Activated T-helper 2 cell treated with anti-CD3 and anti-CD28 coated beads, Interferon-gamma antibody, Interleukin-2, Interleukin-4, amounts not matched to agents 10 μg/mL and 5 μg/mL and 100 μg/mL, durations not matched to agents 14 hours and 24 hours and 36 hours (primary cell): ENCODE measurements at regions not wholly inside any gene's neighbourhood (a gene's known extent, or its start where the extent isn't known, plus 50 kb on each side); places are given as distances from the start of the nearest gene placed in this dataset.

ENCODE experiments used
- DNase-seq: peaks from one replicate; pipeline ENCODE4 v3.0.0; 2021; ENCODE audit warnings: low spot score
- H3K27ac Mint-ChIP-seq: one replicate; pipeline ENCODE4 v1.8.0; 2021; ENCODE audit warnings: mixed read lengths
- H3K27me3 Mint-ChIP-seq: one replicate; pipeline ENCODE4 v1.8.0; 2021; ENCODE audit warnings: low read depth, mixed read lengths
- H3K36me3 Mint-ChIP-seq: one replicate; pipeline ENCODE4 v1.8.0; 2021; ENCODE audit warnings: low read depth, mixed read lengths
- H3K4me1 Mint-ChIP-seq: one replicate; pipeline ENCODE4 v1.8.0; 2021; ENCODE audit warnings: low read depth, mixed read lengths
- H3K4me3 Mint-ChIP-seq: one replicate; pipeline ENCODE4 v1.8.0; 2021; ENCODE audit warnings: low read depth, mild to moderate bottlenecking, moderate library complexity, mixed read lengths
- H3K9me3 Mint-ChIP-seq: one replicate; pipeline ENCODE4 v1.8.0; 2021; ENCODE audit warnings: mixed read lengths
- intact Hi-C: fragments of 100-400 bp; cut with micrococcal nuclease; formaldehyde crosslinking; loops from one replicate; pipeline ENCODE4 v1.15.1; 2023

DNA sequence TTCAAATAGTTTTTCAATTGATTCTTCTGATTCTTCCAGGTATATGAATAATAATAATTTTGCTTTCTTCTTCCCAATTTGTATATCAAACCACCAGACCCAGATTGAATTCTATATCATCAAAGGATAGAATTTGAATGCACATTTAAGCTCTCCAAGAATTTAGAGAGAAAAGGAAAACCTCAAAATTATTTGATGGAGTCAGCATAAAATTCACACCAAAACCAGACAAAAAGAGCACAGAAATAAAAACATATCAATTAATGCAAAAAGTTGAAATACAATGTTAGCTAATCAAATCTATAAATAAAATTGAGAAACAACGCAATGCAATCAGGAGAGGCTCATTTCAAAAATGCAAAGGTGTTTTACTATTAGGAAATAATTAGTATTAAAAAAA, 248.0 kb upstream of the HS6ST1 start:
- intact Hi-C loops, result no loop called here
- Mint-ChIP-seq H3K4me3 (no peak overlapping the region), H3K36me3 (no peaks in the 10 kb centered on the region), H3K9me3 (no peaks in the 10 kb centered on the region), H3K4me1 (no peaks in the 10 kb centered on the region), H3K27ac (no peak overlapping the region), H3K27me3 (peaks cover 29% of the 10 kb centered on the region)
- no peak for DNase-seq

DNA sequence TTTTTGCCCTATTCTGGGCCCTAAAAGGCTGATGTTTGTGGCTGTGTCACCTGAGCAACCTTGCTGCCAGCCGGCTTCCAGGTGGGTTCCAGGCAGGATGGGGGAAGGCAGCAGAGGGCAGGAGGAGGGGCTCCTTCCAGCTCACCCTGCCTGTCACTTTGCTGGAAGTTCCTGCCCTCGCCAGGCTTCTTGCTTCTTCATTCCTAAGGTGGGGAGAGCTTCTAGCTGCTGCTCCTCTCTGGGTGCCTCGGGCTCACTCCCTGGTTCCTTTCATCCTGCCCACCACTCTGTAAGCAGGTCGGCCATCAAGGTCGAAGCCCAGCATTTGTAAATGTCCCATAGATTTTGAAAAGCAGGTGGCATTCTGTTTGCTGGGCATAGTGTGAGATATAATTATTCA, 249.4 kb upstream of the HS6ST1 start:
- intact Hi-C loops, result no loop called here
- no peaks in the 10 kb centered on the region for H3K9me3 Mint-ChIP-seq
- H3K27me3 Mint-ChIP-seq, result peaks cover 36% of the 10 kb centered on the region
- no peaks in the 10 kb centered on the region for H3K4me1 Mint-ChIP-seq
- no peaks in the 10 kb centered on the region for H3K36me3 Mint-ChIP-seq
- no peak overlapping the region for H3K4me3 Mint-ChIP-seq
- H3K27ac Mint-ChIP-seq, result no peak overlapping the region
- DNase-seq, result no peak

- H3K4me3 Mint-ChIP-seq, result no peak overlapping the region
- peaks cover 41% of the 10 kb centered on the region for H3K27me3 Mint-ChIP-seq
- H3K4me1 Mint-ChIP-seq, result no peaks in the 10 kb centered on the region
- H3K9me3 Mint-ChIP-seq, result no peaks in the 10 kb centered on the region
- intact Hi-C loops, result no loop called here
- no peak for DNase-seq
- no peak overlapping the region for H3K27ac Mint-ChIP-seq
- no peaks in the 10 kb centered on the region for H3K36me3 Mint-ChIP-seq
These were observed 254.4 kb upstream of the HS6ST1 start for GRCh38 chr2:128573116-128573515.

GRCh38 chr2:128573531-128573930, 254.9 kb upstream of the HS6ST1 start:
- no peak overlapping the region for H3K27ac Mint-ChIP-seq
- H3K36me3 Mint-ChIP-seq, result no peaks in the 10 kb centered on the region
- H3K27me3 Mint-ChIP-seq, result peaks cover 37% of the 10 kb centered on the region
- intact Hi-C loops, result no loop called here
- no peak for DNase-seq
- no peaks in the 10 kb centered on the region for H3K9me3 Mint-ChIP-seq
- H3K4me3 Mint-ChIP-seq, result no peak overlapping the region
- H3K4me1 Mint-ChIP-seq, result no peaks in the 10 kb centered on the region

- peaks cover 21% of the 10 kb centered on the region for H3K27me3 Mint-ChIP-seq
- H3K36me3 Mint-ChIP-seq, result no peaks in the 10 kb centered on the region
- H3K4me3 Mint-ChIP-seq, result no peak overlapping the region
- H3K4me1 Mint-ChIP-seq, result no peaks in the 10 kb centered on the region
- no peak overlapping the region for H3K27ac Mint-ChIP-seq
- H3K9me3 Mint-ChIP-seq, result no peaks in the 10 kb centered on the region
- DNase-seq, result no peak
- intact Hi-C loops, result no loop called here
These were observed 258.7 kb upstream of the HS6ST1 start for GRCh38 chr2:128577141-128577930.

- Mint-ChIP-seq H3K27me3 (peaks cover 16% of the 10 kb centered on the region), H3K36me3 (no peaks in the 10 kb centered on the region), H3K9me3 (no peaks in the 10 kb centered on the region), H3K4me1 (no peaks in the 10 kb centered on the region), H3K27ac (no peak overlapping the region), H3K4me3 (no peak overlapping the region)
- DNase-seq, result no peak
- intact Hi-C loops, result no loop called here
These were observed 260.0 kb upstream of the HS6ST1 start for GRCh38 chr2:128578406-128579390.

DNA sequence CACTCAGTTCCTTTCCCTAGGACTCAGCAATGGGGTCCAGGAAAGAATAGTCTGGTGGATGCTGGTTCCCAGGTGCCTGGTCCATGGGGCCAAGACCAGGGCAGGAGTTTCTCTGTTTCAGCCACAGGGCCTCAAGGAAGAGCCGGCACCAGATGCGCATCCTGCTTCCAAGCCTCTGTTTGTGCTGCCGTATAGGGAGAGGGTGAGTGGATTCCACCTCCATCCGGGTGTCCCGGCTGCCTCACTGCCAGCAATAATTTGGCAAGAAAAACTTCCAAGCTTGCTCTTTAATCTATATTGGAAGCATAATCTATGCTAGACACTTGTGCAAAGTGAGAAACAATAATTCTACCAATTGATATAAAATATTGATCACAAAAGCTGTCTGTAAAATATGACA, 261.2 kb upstream of the HS6ST1 start:
- no peaks in the 10 kb centered on the region for H3K9me3 Mint-ChIP-seq
- H3K27me3 Mint-ChIP-seq, result peaks cover 12% of the 10 kb centered on the region
- no peak for DNase-seq
- intact Hi-C loops, result no loop called here
- peaks cover 2% of the 10 kb centered on the region for H3K4me1 Mint-ChIP-seq
- no peak overlapping the region for H3K27ac Mint-ChIP-seq
- no peaks in the 10 kb centered on the region for H3K36me3 Mint-ChIP-seq
- no peak overlapping the region for H3K4me3 Mint-ChIP-seq

DNA sequence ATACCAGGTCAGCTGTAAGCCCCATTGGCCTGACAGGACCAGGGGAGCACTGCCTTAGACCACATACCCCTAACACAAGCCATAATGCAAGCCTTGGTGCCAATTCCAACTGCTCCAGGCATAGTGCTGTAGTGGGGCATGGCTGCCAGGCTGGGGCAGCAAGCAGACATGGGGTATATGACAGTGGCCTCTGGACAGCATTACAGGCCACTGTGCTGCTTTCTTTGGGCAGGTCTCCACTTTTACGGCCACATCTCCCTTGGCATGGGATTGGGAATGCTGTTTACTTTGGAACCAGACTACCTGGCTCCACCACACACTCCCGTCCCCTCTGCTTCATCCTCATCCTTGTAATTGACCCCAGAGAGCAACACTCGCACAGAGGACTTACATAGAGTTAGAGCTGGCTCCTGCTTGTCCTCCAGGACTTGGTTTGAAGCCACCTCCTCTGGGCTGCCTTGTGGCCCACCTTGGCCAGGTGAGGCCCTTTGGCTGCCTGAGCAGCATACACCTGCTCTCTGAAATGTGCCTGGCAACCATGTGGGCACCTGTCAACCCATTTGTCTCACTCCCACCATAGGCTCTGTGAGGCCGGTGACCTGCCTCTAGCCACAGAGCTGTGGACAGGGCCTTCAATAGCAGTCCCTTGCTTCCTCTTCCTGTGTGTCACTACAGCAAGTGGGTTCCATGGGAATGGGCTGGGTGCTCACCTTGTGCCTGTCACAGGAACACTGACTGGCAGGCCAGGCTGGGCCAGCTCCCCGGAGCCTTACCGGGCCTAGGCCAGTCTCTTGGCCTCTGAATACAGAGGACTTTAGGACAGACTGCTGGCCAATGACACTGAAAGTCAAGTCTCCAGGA, 262.6 kb upstream of the HS6ST1 start:
- Mint-ChIP-seq H3K27ac (no peak overlapping the region), H3K27me3 (peaks cover 10% of the 10 kb centered on the region), H3K36me3 (no peaks in the 10 kb centered on the region), H3K4me1 (peaks cover 2% of the 10 kb centered on the region), H3K9me3 (no peaks in the 10 kb centered on the region), H3K4me3 (no peak overlapping the region)
- no peak for DNase-seq
- intact Hi-C loops, result no loop called here

GRCh38 chr2:128581849-128582244, 263.2 kb upstream of the HS6ST1 start:
- Mint-ChIP-seq H3K27ac (no peak overlapping the region), H3K27me3 (peaks cover 10% of the 10 kb centered on the region), H3K9me3 (no peaks in the 10 kb centered on the region), H3K4me3 (no peak overlapping the region), H3K36me3 (no peaks in the 10 kb centered on the region), H3K4me1 (peaks cover 2% of the 10 kb centered on the region)
- DNase-seq, result no peak
- intact Hi-C loops, result no loop called here

- Mint-ChIP-seq H3K9me3 (no peaks in the 10 kb centered on the region), H3K27ac (no peak overlapping the region), H3K4me3 (no peak overlapping the region), H3K27me3 (peaks cover 14% of the 10 kb centered on the region), H3K36me3 (no peaks in the 10 kb centered on the region), H3K4me1 (peaks cover 2% of the 10 kb centered on the region)
- no peak for DNase-seq
- intact Hi-C loops, result no loop called here
These were observed 265.7 kb upstream of the HS6ST1 start for GRCh38 chr2:128584296-128584890.

DNA sequence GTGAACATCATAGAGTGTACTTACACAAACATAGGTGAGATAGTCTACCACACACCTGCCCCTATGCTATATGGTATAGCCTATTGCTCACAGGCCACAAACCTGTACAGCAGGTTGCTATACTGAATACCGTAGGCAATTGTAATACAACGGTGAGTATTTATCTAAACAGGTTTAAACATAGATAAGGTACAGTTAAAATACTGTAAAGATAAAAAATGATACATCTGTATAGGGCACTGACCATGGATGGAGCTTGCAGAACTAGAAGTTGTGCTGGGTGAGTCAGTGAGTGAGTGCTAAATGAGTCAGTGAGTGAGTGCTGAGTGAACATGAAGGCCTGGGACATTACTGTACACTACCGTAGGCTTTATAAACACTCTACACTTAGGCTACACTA, 267.0 kb upstream of the HS6ST1 start:
- peaks cover 2% of the 10 kb centered on the region for H3K4me1 Mint-ChIP-seq
- intact Hi-C loops, result no loop called here
- H3K27ac Mint-ChIP-seq, result no peak overlapping the region
- no peak overlapping the region for H3K4me3 Mint-ChIP-seq
- no peaks in the 10 kb centered on the region for H3K9me3 Mint-ChIP-seq
- peaks cover 17% of the 10 kb centered on the region for H3K27me3 Mint-ChIP-seq
- H3K36me3 Mint-ChIP-seq, result no peaks in the 10 kb centered on the region
- no peak for DNase-seq

- H3K27ac Mint-ChIP-seq, result no peak overlapping the region
- peaks cover 14% of the 10 kb centered on the region for H3K27me3 Mint-ChIP-seq
- no peaks in the 10 kb centered on the region for H3K36me3 Mint-ChIP-seq
- H3K4me3 Mint-ChIP-seq, result no peak overlapping the region
- H3K4me1 Mint-ChIP-seq, result no peaks in the 10 kb centered on the region
- H3K9me3 Mint-ChIP-seq, result no peaks in the 10 kb centered on the region
- intact Hi-C loops, result no loop called here
- DNase-seq, result no peak
These were observed 271.0 kb upstream of the HS6ST1 start for GRCh38 chr2:128589681-128590080.
